KMS-11 (cell line): ENCODE measurements at regions not wholly inside any gene's neighbourhood (a gene's known extent, or its start where the extent isn't known, plus 50 kb on each side); places are given as distances from the start of the nearest gene placed in this dataset.
"Not testable (repeated sequence)": the region's sequence is repeated elsewhere in the genome, so short reads cannot be mapped to it uniquely, and the experiment has no call there.

Experiments used
- H2AFZ ChIP-seq: fragments of 200-600 bp; sonication (generic); 2 replicates; pipeline ENCODE4 v1.6.1; 2016; ENCODE audit warnings: antibody characterized with exemption, mixed run types, low read depth
- H3K27ac ChIP-seq: fragments of 200-600 bp; sonication (generic); 2 replicates; pipeline ENCODE4 v1.6.1; 2016; ENCODE audit warnings: mild to moderate bottlenecking, mixed run types
- H3K27me3 ChIP-seq: fragments of 200-600 bp; sonication (generic); 2 replicates; pipeline ENCODE4 v1.6.1; 2017; ENCODE audit warnings: mild to moderate bottlenecking, low read depth, mixed run types, moderate library complexity; ENCODE audit not compliant: insufficient read depth
- H3K36me3 ChIP-seq: fragments of 200-600 bp; sonication (generic); 2 replicates; pipeline ENCODE4 v1.6.1; 2017; ENCODE audit warnings: mild to moderate bottlenecking, mixed run types; ENCODE audit not compliant: insufficient read depth
- H3K4me1 ChIP-seq: fragments of 200-600 bp; sonication (generic); 2 replicates; pipeline ENCODE4 v1.6.1; 2016; ENCODE audit warnings: mild to moderate bottlenecking, low read depth, mixed run types; ENCODE audit not compliant: poor library complexity, severe bottlenecking
- H3K4me2 ChIP-seq: fragments of 200-600 bp; sonication (generic); 2 replicates; pipeline ENCODE4 v1.7.0; 2016; ENCODE audit warnings: mild to moderate bottlenecking, mixed run types
- H3K4me3 ChIP-seq: fragments of 200-600 bp; sonication (generic); IDR thresholded peaks from 2 replicates; pipeline ENCODE4 v1.6.1; 2017; ENCODE audit warnings: low read depth, low read length, mixed read lengths; ENCODE audit not compliant: insufficient read depth
- H3K79me2 ChIP-seq: fragments of 200-600 bp; sonication (generic); 2 replicates; pipeline ENCODE4 v1.6.1; 2016; ENCODE audit warnings: low read depth, mixed run types; ENCODE audit not compliant: insufficient read depth
- H3K9ac ChIP-seq: fragments of 200-600 bp; sonication (generic); 2 replicates; pipeline ENCODE4 v1.6.1; 2016; ENCODE audit warnings: mild to moderate bottlenecking, mixed run types
- H4K20me1 ChIP-seq: fragments of 200-600 bp; sonication (generic); 2 replicates; pipeline ENCODE4 v1.6.1; 2016; ENCODE audit warnings: mild to moderate bottlenecking, mixed run types; ENCODE audit not compliant: insufficient read depth
- TF ChIP-seq, protein P1 (sequence below): fragments of 200-600 bp; sonication (generic); conservative IDR thresholded peaks from 2 replicates; pipeline ENCODE4 v1.6.1; 2017; ENCODE audit warnings: low read depth, mild to moderate bottlenecking, antibody characterized with exemption, low read length, moderate library complexity, mixed read lengths

- Histone ChIP-seq H3K36me3 (no peaks in the 10 kb centered on the region), H3K9ac (no peak overlapping the region), H3K4me2 (no peak overlapping the region), H3K27ac (no peak overlapping the region), H2AFZ (no peak overlapping the region), H3K4me1 (no peaks in the 10 kb centered on the region), H3K4me3 (no peak overlapping the region), H3K79me2 (no peaks in the 10 kb centered on the region), H4K20me1 (no peaks in the 10 kb centered on the region), H3K27me3 (no peaks in the 10 kb centered on the region)
- TF ChIP-seq, protein P1, sequence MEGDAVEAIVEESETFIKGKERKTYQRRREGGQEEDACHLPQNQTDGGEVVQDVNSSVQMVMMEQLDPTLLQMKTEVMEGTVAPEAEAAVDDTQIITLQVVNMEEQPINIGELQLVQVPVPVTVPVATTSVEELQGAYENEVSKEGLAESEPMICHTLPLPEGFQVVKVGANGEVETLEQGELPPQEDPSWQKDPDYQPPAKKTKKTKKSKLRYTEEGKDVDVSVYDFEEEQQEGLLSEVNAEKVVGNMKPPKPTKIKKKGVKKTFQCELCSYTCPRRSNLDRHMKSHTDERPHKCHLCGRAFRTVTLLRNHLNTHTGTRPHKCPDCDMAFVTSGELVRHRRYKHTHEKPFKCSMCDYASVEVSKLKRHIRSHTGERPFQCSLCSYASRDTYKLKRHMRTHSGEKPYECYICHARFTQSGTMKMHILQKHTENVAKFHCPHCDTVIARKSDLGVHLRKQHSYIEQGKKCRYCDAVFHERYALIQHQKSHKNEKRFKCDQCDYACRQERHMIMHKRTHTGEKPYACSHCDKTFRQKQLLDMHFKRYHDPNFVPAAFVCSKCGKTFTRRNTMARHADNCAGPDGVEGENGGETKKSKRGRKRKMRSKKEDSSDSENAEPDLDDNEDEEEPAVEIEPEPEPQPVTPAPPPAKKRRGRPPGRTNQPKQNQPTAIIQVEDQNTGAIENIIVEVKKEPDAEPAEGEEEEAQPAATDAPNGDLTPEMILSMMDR = no peak
These were observed 798.6 kb downstream of the GATA3 start for GRCh38 chr10:8853048-8853447.

DNA sequence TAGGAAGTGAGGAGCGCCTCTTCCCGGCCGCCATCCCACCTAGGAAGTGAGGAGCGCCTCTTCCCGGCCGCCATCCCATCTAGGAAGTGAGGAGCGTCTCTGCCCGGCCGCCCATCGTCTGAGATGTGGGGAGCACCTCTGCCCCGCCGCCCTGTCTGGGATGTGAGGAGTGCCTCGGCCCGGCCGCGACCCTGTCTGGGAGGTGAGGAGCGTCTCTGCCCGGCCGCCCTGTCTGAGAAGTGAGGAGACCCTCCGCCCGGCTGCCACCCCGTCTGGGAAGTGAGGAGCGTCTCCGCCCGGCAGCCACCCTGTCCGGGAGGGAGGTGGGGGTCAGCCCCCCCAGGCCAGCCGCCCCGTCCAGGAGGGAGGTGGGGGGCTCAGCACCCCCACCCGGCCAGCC, 814.4 kb downstream of the GATA3 start:
- H4K20me1 ChIP-seq, H3K4me3 ChIP-seq, H2AFZ ChIP-seq, H3K4me1 ChIP-seq, H3K27ac ChIP-seq, H3K9ac ChIP-seq, H3K36me3 ChIP-seq, H3K79me2 ChIP-seq, H3K27me3 ChIP-seq, H3K4me2 ChIP-seq: not testable (repeated sequence)

DNA sequence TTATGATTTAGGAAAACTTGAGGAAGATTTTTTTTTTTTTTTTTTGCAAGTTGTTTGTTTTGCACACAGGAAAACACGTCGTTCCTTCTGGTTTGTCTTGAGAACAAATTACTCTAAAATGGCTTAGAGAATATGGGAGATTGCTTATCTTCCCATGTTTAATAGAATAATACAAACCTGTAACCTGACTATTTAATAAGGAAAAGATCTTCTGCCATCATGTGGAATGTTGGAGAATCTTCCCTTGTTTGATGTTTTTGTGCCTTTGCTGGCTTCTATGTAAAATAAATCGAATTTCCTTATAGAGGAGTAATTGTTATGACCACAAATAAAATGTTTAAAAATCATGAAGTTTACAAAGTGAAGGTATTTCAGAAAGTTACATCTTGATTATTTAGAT, 818.8 kb downstream of the GATA3 start:
- no peaks in the 10 kb centered on the region for H3K36me3 ChIP-seq
- H3K4me3 ChIP-seq = no peak overlapping the region
- no peaks in the 10 kb centered on the region for H3K4me1 ChIP-seq
- no peak overlapping the region for H3K9ac ChIP-seq
- no peaks in the 10 kb centered on the region for H3K79me2 ChIP-seq
- no peaks in the 10 kb centered on the region for H3K27me3 ChIP-seq
- H4K20me1 ChIP-seq = no peaks in the 10 kb centered on the region
- TF ChIP-seq, protein P1 = no peak
- H2AFZ ChIP-seq = no peak overlapping the region
- H3K27ac ChIP-seq = no peak overlapping the region
- no peak overlapping the region for H3K4me2 ChIP-seq

- no peaks in the 10 kb centered on the region for H3K79me2 ChIP-seq
- TF ChIP-seq, protein P1 = no peak
- no peak overlapping the region for H3K4me3 ChIP-seq
- H3K27ac ChIP-seq = no peak overlapping the region
- H3K27me3 ChIP-seq = no peaks in the 10 kb centered on the region
- H2AFZ ChIP-seq = no peak overlapping the region
- no peaks in the 10 kb centered on the region for H3K36me3 ChIP-seq
- no peak overlapping the region for H3K9ac ChIP-seq
- H3K4me1 ChIP-seq = no peaks in the 10 kb centered on the region
- H3K4me2 ChIP-seq = no peak overlapping the region
- no peaks in the 10 kb centered on the region for H4K20me1 ChIP-seq
These were observed 819.8 kb downstream of the GATA3 start for GRCh38 chr10:8874268-8874667.

GRCh38 chr10:8874972-8875371, 820.5 kb downstream of the GATA3 start:
- Histone ChIP-seq H3K79me2 (no peaks in the 10 kb centered on the region), H3K9ac (no peak overlapping the region), H3K36me3 (no peaks in the 10 kb centered on the region), H3K4me3 (no peak overlapping the region), H3K4me1 (no peaks in the 10 kb centered on the region), H4K20me1 (no peaks in the 10 kb centered on the region), H3K27me3 (no peaks in the 10 kb centered on the region), H2AFZ (no peak overlapping the region), H3K27ac (no peak overlapping the region), H3K4me2 (no peak overlapping the region)
- TF ChIP-seq, protein P1 = no peak
